Choroid plexus epithelial cell (primary cell): ENCODE measurements at regions not wholly inside any gene's neighbourhood (a gene's known extent, or its start where the extent isn't known, plus 50 kb on each side); places are given as distances from the start of the nearest gene placed in this dataset.

Experiments used
- DNase-seq: peaks from one replicate; pipeline ENCODE4 v3.0.0-alpha.2; 2010; ENCODE audit warnings: low read depth
- H3K4me3 ChIP-seq: 2 replicates; pipeline ENCODE4 v1.5.1; 2011; ENCODE audit warnings: low read depth, mild to moderate bottlenecking, control low read depth, low read length, moderate library complexity
- TF ChIP-seq, protein P1 (sequence below): conservative IDR thresholded peaks from 2 replicates; pipeline ENCODE4 v1.5.1; 2011; ENCODE audit warnings: low read depth, mild to moderate bottlenecking, control low read depth, inconsistent platforms, low read length, moderate library complexity

DNA sequence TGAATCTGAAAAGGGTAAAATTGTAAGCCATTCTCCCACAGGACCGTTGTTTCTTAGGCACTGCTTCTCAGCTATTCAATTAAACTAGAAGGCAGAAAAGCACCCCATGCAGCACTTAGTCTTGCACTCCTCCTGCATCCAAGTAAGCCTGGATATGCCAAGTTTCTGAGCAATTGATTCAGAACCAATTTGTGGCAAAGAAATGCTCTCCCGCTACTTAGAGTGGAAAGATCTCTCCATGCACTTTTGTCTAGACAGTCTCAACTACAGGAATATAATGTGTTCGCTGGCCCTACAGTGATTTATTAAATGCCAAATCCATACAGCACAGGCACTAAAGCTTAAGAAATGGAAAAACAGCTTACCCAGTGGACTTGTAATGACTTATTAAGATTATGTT lies 338.5 kb downstream of the HACE1 start:
- H3K4me3 ChIP-seq, result no peak overlapping the region
- no peak for DNase-seq
- TF ChIP-seq, protein P1, sequence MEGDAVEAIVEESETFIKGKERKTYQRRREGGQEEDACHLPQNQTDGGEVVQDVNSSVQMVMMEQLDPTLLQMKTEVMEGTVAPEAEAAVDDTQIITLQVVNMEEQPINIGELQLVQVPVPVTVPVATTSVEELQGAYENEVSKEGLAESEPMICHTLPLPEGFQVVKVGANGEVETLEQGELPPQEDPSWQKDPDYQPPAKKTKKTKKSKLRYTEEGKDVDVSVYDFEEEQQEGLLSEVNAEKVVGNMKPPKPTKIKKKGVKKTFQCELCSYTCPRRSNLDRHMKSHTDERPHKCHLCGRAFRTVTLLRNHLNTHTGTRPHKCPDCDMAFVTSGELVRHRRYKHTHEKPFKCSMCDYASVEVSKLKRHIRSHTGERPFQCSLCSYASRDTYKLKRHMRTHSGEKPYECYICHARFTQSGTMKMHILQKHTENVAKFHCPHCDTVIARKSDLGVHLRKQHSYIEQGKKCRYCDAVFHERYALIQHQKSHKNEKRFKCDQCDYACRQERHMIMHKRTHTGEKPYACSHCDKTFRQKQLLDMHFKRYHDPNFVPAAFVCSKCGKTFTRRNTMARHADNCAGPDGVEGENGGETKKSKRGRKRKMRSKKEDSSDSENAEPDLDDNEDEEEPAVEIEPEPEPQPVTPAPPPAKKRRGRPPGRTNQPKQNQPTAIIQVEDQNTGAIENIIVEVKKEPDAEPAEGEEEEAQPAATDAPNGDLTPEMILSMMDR, result no peak

DNA sequence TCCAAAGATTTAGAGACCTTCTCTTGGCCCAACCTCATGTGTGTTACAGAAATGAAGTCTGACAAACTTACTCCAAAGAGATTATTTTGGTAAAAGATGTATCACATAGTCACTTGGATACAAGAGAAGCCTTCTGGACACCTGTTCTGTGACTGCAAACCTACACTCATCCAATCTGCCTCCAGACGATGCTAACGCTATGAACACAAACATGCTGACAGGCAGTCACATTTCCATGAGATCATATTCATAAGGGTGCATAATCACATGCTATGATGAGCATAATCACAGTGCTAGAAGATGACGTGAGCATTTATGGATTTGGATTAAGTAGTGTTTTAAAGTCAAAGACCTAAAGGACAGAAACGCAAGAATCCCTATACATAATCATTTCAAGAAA lies 340.2 kb downstream of the HACE1 start:
- TF ChIP-seq, protein P1, result no peak
- H3K4me3 ChIP-seq, result no peak overlapping the region
- no peak for DNase-seq

DNA sequence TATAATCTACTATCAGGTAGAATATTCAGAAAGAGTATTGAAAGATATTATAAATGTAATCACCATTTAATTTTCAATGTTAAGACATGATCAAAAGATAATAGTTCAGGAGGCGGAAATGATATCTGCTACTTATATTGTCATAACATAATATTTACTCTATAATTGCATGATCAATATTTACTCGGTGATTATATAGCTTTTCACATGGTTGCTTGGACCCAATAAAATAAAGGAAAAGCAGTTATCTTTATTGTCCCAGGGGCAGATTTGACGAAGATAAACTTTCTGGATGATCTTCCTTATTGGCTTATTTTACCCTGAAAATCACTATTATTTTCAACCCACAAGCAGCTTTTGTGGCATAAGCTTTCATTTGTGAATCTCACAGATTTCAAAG lies 350.4 kb downstream of the HACE1 start:
- DNase-seq, result no peak
- TF ChIP-seq, protein P1, result no peak
- H3K4me3 ChIP-seq, result no peak overlapping the region

DNA sequence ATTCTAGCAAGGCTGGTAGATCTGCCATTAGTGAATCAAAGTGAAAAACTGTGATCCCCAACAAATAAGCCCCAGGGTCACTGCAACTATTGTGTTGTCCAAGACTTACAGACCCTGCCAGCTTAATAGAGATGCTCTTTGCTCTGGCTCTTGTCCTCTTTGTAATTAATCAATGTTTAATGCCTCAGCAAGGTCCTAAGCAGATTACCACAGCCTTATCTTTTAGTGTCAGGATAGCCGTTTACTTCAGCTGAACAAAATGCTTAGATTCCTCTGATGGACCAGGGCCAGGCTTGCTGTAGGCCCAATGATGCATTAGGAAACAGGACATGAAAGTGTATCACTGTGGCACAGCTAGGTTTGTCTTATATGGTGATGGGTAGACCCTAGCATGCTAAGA lies 353.3 kb downstream of the HACE1 start:
- DNase-seq, result no peak
- TF ChIP-seq, protein P1, result no peak
- H3K4me3 ChIP-seq, result no peak overlapping the region

DNA sequence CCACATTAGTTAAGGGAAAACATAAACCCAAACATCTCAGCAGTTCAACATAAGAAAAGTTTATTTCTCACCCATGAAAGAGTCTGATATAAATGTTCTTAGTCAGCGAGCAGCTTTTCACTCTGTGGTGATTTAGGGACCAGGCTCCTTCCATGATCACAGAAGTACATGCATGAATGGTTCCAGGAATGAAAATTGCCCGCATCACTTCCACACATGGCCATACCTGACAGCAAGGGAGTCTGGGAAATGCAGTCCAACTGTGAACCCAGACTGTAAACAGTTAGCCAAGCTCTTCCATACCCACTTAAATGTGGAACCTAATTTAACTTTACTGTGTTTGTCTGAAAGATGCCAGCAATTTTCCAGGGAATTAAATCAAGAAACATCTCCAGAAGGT lies 353.9 kb downstream of the HACE1 start:
- TF ChIP-seq, protein P1, result no peak
- no peak overlapping the region for H3K4me3 ChIP-seq
- no peak for DNase-seq

DNA sequence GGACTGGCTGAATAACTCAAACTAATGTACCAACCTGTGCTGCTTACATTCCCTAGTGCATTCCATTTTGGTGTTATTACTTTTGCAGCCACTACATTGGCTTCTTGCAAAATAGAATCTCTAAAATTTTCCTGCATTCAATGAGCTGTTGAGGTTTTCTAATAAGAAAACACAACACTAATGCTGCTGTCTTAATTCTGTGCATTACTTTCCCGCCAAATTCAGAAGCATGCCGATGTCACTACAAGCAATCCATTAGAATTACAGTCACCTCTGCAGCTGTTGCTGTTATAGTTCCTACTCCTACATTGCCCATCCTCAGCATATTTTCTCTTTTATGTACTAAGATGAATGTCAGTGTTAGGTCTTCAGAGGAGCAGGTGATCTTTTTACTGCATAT lies 359.5 kb downstream of the HACE1 start:
- TF ChIP-seq, protein P1, result no peak
- DNase-seq, result no peak
- no peak overlapping the region for H3K4me3 ChIP-seq

DNA sequence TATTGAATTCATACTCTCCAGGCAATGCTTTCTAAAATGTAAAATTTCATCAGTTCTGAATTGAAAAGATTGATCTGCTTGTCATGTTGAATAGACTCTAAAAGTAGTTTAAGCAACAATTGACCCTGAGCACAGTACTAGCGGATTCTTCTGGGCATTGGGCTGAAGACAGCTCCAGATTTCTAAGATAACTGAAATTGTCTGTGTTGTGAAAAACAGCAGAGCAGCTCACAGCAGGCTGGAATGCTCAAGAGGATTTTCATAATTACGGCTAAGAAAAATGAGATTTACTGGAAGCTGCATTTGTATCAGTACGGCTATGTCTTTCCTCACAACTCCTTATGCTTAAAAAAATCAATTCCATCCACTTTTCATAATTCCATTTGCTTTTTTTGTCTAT lies 373.7 kb downstream of the HACE1 start:
- no peak overlapping the region for H3K4me3 ChIP-seq
- DNase-seq, result peak; percentile 4
- TF ChIP-seq, protein P1, result no peak
